ENCODE measurements at regions not wholly inside any gene's neighbourhood (a gene's known extent, or its start where the extent isn't known, plus 50 kb on each side); places are given as distances from the start of the nearest gene placed in this dataset.

GRCh38 chr4:79253924-79254323 is 71.9 kb downstream of the NAA11 start:
- Histone ChIP-seq H3K9me3 (no peaks in the 10 kb centered on the region), H3K4me3 (no peak overlapping the region), H3K27me3 (no peaks in the 10 kb centered on the region), H3K4me1 (no peaks in the 10 kb centered on the region), H3K27ac (no peak overlapping the region), H3K36me3 (no peaks in the 10 kb centered on the region)
- TF ChIP-seq POLR2A (IDR thresholded peaks at IDR 0.05) (no peak), CTCF (IDR thresholded peaks at IDR 0.05) (no peak)
- DNase-seq = no peak

DNA sequence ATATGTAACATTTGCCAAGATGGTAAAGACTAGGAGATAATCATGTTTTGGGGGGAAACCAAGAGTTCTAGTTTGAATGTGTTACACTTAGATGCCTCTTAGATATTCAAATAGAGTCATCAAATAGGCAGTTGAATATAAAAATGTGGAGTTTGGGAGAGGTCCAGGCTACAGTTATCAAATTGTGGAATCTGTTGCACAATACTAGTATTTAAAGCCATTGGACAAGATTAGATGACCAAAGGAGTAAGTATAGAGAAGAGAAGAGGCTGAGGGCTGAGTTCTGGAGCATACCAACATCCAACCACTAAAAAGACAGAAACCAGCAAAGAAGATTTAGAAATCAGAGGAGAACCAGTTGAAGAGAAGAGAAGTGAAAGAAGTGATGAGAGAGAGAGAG is 72.7 kb downstream of the NAA11 start:
- H3K27me3 ChIP-seq = no peaks in the 10 kb centered on the region
- no peaks in the 10 kb centered on the region for H3K4me1 ChIP-seq
- TF ChIP-seq POLR2A (IDR thresholded peaks at IDR 0.05) = no peak
- TF ChIP-seq CTCF (IDR thresholded peaks at IDR 0.05) = no peak
- no peaks in the 10 kb centered on the region for H3K36me3 ChIP-seq
- no peaks in the 10 kb centered on the region for H3K9me3 ChIP-seq
- no peak overlapping the region for H3K4me3 ChIP-seq
- no peak for DNase-seq
- H3K27ac ChIP-seq = no peak overlapping the region

DNA sequence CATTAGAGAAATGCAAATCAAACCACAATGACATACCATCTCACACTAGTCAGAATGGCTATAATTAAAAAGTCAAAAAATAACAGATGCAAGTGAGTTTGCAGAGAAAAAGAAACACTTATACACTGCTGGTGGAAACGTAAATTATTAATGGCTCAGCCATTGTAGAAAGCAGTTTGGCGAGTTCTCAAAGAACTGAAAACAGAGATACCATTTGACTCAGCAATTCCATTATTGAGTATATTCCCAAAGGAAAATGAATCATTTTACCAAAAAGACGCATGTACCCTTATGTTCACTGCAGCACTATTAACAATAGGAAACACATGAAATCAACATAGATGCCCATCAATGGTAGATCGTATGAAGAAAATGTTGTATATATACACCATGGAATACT is 75.0 kb downstream of the NAA11 start:
- Histone ChIP-seq H3K27ac (no peak overlapping the region), H3K4me1 (no peaks in the 10 kb centered on the region), H3K9me3 (no peaks in the 10 kb centered on the region), H3K36me3 (no peaks in the 10 kb centered on the region), H3K4me3 (no peak overlapping the region), H3K27me3 (no peaks in the 10 kb centered on the region)
- no peak for DNase-seq
- no peak for TF ChIP-seq CTCF (IDR thresholded peaks at IDR 0.05)
- TF ChIP-seq POLR2A (IDR thresholded peaks at IDR 0.05) = no peak

- no peak for DNase-seq
- no peaks in the 10 kb centered on the region for H3K4me1 ChIP-seq
- H3K27ac ChIP-seq = no peak overlapping the region
Observed at GRCh38 chr4:79249881-79250503, 75.9 kb downstream of the NAA11 start.

DNA sequence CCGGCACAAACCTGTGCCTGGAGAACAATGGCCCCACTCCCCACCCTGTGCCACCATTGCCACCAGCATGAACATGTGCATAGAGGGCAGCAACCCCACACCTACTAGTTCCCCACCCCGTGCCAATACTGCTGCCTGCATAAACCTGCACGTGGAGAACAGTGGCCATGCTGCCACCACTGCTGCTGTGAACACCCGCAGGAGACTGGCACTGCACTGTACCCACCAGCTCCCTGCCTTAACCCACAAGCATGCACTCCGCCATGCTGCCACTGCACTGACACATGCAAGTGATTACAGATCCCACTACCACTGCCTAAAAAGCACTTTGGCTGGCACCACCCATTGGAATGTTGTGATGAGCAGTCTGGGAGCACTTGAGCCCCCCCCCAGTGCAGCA is 77.3 kb downstream of the NAA11 start:
- no peak for TF ChIP-seq POLR2A (IDR thresholded peaks at IDR 0.05)
- no peak for TF ChIP-seq CTCF (IDR thresholded peaks at IDR 0.05)
- Histone ChIP-seq H3K27ac (no peak overlapping the region), H3K27me3 (no peaks in the 10 kb centered on the region), H3K36me3 (no peaks in the 10 kb centered on the region), H3K9me3 (peaks cover 0 to 4% (median 0%) of the 10 kb centered on the region in 4 donors), H3K4me3 (no peak overlapping the region), H3K4me1 (no peaks in the 10 kb centered on the region)
- no peak for DNase-seq

More at GRCh38 chr4:79249881-79250503, 75.9 kb downstream of the NAA11 start:
- peaks cover 0 to 3% (median 0%) of the 10 kb centered on the region in 4 donors for H3K9me3 ChIP-seq
- TF ChIP-seq POLR2A (IDR thresholded peaks at IDR 0.05) (no peak), CTCF (IDR thresholded peaks at IDR 0.05) (no peak)
- no peak overlapping the region for H3K4me3 ChIP-seq
- no peaks in the 10 kb centered on the region for H3K27me3 ChIP-seq
- H3K36me3 ChIP-seq = no peaks in the 10 kb centered on the region
